HG02870 (cell line): ENCODE measurements at regions not wholly inside any gene's neighbourhood (a gene's known extent, or its start where the extent isn't known, plus 50 kb on each side); places are given as distances from the start of the nearest gene placed in this dataset.
"Not testable (repeated sequence)": the region's sequence is repeated elsewhere in the genome, so short reads cannot be mapped to it uniquely, and the experiment has no call there.

Source experiments
- ATAC-seq: cut with Tn5 transposase; IDR thresholded peaks from one replicate; pipeline ENCODE4 v1.9.1; 2021; ENCODE audit warnings: mild to moderate bottlenecking, moderate library complexity; ENCODE audit not compliant: unreplicated experiment

DNA sequence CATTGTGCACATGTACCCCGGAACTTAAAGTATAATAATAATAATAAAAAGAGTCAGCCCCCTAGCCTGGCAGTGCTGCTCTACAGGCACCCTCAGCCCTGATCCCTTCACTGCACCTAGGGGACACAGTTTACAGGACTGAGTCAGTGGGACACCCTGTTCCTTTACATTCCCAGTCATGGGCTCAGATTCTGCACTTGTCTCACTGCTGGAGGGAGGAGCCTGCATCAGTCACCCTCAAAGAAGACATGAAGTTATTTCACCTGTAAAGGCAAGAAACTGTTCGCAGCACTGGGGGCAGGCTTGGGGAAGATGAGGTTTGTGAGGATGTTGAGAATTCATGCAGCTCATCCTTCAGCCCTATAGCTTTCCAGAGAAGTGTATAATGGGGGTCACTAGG, 50.7 kb upstream of the VPREB1 start:
- no peak for ATAC-seq

DNA sequence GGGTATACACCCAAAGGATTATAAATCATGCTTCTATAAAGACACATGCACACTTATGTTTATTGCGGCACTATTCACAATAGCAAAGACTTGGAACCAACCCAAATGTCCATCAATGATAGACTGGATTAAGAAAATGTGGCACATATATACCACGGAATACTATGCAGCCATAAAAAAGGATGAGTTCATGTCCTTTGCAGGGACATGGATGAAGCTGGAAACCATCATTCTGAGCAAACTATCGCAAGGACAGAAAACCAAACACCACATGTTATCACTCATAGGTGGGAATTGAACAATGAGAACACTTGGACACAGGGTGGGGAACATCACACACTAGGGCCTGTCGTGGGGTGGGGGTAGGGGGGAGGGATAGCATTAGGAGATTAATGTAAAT, 51.1 kb upstream of the VPREB1 start:
- not testable (repeated sequence) for ATAC-seq

DNA sequence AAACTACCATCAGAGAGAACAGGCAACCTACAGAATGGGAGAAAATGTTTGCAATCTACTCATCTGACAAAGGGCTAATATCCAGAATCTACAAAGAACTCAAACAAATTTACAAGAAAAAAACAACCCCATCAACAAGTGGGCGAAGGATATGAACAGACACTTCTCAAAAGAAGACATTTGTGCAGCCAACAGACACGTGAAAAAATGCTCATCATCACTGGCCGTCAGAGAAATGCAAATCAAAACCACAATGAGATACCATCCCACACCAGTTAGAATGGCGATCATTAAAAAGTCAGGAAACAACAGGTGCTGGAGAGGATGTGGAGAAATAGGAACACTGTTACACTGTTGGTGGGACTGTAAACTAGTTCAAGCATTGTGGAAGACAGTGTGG, 51.6 kb upstream of the VPREB1 start:
- not testable (repeated sequence) for ATAC-seq

DNA sequence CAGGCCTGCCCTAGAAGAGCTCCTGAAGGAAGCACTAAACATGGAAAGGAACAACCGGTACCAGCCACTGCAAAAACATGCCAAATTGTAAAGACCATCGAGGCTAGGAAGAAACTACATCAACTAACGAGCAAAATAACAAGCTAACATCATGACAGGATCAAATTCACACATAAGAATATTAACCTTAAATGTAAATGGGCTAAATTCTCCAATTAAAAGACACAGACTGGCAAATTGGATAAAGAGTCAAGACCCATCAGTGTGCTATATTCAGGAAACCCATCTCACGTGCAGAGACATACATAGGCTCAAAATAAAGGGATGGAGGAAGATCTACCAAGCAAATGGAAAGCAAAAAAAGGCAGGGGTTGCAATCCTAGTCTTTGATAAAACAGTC, 54.8 kb upstream of the VPREB1 start:
- not testable (repeated sequence) for ATAC-seq

DNA sequence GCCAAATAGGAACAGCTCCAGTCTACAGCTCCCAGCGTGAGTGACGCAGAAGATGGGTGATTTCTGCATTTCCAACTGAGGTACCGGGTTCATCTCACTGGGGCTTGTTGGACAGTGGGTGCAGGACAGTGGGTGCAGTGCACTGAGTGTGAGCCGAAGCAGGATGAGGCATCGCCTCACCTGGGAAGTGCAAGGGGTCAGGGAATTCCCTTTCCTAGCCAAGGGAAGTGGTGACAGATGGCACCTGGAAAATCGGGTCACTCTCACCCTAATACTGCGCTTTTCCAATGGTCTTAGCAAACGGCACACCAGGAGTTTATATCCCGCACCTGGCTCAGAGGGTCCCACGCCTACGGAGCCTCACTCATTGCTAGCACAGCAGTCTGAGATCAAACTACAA, 56.7 kb upstream of the VPREB1 start:
- ATAC-seq: not testable (repeated sequence)

DNA sequence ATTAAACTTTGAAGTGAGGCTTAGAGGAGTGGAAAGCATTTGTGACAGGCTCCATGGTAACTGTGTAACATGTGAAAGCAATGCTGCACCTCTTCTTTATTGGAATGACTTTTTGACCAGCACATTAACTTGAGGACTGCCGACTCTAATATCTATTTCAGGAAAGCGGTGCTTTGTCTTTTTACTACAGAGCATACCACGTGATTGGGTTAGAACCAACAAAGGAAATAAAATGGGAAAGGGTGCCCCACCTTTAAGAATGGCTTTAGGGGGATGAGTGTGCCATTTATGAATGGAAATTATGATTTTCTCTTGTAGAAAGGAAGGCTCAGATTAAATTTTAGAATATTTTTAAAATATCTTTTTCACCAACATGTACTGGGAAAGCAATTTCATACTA, 57.3 kb upstream of the VPREB1 start:
- no peak for ATAC-seq

DNA sequence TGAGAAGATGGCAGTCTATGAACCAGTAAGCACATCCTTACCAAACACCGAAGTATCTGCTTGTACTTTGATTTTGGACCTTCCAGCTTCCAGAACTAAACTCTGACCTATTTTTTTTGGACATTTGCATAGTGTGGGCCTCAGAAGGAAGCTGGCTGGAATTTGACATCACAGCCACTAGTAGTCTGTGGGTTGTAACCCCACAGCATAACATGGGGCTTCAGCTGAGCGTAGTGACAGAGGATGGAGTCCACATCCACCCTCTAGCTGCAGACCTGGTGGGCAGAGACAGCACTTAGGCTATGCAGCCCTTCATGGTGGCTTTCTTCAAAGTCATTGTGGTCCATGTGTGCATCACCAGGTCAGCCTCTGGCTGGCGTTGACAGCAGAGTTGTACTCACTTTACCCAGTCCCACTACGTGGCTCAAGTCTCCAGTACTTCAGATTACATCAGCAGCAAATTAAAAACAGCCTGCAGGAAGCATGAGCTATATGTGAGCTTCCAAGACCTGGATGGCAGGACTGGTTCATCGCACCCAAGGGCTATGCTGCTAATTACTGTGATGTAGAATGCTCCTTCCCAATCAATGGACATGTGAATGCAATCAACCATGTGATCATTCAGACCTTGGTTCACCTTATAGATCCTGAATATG, 58.6 kb upstream of the VPREB1 start:
- no peak for ATAC-seq

DNA sequence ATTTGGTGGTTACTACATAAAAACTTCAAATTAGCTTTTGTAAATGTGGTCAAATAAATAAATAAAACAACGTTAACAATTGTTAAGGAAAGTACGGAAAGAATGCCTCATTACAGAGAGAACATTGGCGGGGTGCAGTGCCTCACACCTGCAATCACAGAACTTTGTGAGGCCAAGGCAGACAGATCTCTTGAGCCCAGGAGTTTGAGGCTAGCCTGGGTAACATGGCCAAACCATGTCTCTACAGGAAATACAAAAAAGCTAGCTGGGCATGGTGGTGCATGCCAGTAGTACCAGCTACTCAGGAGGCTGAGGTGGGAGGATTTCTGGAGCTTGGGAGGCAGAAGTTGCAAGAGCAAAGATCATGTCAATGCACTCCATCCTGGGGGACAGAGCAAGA, 59.4 kb upstream of the VPREB1 start:
- no peak for ATAC-seq

DNA sequence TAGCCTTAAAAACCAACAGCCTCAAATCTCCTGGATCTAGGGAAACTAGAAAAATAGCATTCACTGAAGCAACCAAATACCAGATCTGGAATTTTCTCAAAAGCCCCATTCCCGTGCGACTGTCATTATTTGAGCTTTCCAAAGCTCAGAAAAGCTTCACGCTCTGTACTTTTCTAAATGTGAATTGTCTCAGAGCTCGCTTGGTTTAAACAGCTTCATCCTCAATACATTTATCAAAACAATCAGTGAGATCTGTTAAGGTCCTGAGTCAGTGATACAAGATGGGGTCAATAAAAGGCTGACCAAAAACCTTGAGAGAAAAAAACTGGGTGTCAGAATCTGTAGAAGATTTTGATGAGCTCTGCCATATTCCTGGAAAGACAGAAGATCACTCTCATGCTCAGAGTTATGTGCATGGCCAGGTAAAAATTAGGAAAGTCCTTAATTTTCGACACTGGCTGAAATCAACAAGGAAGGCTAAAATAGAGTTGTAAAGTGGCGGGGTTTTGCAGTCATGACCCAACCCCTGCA, 60.2 kb upstream of the VPREB1 start:
- ATAC-seq: no peak

DNA sequence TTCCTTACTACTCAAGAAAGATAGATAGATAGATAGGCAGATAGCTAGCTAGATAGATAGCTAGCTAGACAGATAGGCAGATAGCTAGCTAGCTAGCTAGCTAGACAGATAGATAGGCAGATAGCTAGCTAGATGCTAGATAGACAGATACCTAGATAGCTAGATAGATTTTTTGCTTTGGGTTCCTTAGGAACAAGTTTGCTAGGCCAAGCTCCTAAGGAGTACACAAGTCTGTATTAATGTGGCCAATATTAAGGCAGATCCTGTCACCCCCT, 61.7 kb upstream of the VPREB1 start:
- no peak for ATAC-seq

DNA sequence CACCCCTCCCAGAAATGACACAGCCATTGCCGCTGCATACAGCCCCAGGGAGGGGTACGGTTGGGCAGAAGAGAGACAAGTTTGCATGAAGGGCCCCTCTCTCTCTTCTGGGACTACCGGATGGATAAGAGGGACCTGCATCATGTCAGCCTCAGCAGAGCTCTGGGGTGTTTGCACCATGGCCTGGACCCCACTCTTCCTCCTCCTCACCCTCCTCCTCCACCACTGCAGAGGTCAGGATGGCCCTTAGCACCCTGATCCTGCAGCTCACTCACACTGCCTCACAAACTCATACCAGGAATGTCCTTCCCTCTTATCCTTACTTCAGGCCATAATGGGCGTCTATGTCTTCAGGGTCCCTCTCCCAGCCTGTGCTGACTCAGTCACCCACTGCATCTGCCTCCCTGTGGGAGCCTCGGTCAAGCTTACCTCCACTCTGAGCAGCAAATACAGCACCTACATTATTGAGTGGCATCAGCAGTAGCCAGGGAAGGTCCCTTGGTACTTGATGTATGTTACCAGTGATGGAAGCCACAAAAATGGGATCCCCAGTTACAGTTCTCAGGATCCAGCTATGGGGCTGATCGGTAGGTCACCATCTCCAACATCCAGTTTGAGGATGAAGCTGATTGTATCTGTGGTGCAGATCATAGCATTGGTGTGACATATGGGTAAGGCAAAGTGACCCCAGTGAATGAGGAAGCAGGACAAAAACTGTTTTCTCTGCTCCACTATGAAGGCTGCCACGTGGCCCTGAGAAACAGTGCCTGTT, 62.2 kb upstream of the VPREB1 start:
- no peak for ATAC-seq

DNA sequence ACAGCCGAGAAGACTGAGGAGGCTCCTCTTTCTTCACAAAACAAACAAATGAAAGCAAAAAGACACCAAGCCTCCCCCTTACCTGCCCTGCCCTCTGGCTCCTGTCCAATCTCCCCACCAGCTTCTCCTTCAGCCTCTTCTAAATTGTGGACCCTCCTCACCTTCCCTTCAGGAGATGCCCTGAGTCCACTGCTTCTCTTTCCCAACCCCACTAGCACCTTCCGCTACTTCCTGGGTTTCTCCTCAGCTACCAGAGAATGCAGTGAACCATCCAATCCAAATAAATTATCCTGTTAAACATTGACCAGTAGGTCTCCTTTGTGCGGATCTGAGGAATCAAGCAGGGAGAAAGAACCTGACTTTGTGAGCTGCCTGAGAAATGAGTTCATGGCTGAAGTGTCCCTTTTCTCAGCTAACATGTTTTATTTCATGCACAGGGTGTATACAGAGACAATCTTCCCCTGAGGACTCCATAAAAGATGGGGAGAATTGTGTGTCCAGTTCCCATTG, 63.2 kb upstream of the VPREB1 start:
- no peak for ATAC-seq

DNA sequence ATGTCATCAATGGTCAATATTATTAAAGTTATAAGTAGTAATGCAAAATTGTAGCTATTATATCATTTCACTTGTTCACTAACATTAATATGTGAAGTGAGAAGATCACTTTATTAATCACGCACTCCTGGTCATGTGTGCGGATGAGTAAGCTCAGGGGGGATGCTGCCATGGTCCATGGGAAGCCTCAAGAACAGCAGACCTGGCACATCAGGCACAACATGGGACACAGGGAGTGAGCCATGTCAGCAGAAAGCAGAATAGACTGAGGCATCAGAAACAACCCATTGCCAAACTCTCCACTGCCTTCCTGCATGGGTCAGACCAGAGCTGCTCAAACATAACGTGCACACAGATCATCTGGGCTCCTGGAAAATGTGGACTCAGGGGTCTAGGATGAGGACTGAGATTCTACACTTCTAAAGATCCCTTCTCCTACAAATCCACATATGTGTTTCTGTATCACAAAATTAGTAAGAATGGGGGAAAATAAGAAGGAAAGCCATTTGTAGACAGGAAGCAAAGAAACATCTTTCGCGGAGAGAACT, 63.8 kb upstream of the VPREB1 start:
- ATAC-seq: no peak

DNA sequence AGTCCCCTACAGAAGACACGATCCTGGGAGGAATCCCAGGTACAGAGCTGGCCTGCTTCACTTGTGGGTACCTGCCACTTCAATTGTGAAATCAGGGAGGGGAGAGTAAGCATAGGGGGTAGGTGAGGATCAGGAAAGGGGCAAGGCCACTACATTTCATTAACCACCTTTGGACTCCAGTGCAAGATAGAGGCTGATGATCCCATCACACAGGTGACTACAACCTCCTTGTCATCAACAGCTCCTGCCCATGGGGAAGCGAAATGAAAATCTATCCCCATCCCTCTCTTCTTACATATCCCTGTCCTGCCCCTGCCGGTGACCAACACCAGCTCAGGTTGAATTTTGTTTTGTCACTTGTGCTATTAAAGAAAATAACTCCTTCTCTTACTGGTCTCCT, 64.7 kb upstream of the VPREB1 start:
- ATAC-seq: no peak

DNA sequence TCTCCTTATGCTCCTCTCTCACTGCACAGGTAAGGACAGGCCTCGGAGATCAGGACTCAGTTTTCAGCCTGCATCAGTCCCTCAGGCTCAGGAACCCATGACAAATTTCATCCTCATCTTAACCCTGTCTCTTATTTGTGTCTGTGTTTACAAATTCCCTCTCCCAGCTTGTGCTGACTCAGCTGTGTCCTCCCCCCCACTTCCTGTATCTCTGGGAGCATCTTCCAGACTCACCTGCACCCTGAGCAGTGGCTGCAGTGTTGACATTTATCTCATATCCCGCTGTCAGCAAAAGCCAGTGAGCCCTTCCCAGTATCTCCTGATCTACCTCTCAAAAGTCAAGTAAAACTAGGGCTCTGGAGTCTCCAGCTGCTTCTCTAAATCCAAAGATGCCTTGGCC, 65.6 kb upstream of the VPREB1 start:
- no peak for ATAC-seq

DNA sequence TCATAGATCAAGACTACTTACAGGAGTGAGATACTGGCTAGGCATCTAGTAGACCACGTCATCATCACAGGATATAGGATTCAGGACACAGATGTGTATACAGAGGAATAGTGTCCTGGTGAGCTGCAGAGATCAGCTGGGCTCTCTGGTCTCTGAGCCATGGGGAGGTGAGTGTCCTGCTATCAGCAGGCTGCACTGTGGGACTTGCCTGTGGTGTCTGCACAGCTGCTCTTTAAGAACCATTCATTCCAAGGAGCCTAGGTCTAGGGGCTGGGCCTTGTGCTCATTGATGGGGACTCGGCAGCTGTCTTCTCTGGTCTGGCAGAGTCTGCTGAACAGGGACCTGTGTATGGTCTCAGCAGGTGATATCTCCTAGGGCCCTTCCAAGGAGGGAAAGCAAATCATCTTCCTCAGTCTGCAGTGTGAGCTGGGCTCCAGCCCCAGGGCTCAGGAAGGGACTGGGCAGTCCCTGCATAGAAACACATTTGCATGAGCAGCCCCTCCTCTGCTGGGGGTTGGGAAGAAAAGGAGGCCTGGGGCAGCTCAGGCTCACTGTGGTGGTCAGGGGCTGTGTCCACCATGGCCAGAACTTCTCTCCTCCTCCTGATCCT, 66.1 kb upstream of the VPREB1 start:
- no peak for ATAC-seq

DNA sequence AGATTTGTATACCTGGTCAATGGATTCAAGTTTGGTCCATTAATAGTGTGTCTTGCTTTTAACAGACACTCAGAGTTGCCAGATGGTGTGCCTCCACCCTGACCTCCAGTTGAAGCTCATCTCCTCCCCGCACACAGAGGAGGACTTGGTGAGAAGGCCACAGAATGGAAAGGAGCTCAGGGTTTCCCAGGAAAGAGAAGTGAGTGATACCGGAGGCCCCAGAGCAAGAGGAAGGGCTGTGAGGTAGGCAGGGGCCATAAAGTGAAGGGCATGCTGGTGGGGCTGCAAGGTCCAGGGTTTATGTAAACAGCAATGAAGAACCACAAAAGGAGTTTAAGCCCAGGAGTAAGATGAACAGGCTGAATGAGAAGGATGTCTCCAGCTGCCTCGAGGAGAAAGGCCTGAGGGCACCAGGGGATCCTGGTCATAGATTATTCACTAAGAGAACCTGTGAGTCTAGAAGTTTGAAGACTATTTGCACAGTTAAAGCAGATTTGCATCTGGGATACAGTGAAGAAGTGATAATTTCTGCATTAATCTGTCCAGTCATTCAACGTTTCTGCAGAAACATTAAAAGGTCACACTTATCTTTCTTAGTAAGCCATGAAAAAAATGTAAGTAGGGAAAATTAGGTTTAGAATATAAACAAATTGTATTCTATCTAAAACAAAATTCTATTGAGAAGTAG, 67.5 kb upstream of the VPREB1 start:
- no peak for ATAC-seq

DNA sequence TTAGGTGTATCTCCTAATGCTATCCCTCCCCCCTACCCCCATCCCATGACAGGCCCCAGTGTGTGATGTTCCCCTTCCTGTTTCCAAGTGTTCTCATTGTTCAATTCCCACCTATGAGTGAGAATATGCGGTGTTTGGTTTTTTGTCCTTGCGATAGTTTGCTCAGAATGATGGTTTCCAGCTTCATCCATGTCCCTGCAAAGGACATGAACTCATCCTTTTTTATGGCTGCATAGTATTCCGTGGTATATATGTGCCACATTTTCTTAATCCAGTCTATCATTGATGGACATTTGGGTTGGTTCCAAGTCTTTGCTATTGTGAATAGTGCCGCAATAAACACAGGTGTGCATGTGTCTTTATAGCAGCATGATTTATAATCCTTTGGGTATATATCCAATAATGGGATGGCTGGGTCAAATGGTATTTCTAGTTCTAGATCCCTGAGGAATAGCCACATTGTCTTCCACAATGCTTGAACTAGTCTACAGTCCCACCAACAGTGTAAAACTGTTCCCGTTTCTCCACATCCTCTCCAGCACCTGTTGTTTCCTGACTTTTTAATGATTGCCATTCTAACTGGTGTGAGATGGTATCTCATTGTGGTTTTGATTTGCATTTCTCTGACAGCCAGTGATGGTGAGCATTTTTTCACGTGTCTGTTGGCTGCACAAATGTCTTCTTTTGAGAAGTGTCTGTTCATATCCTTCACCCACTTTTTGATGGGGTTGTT, 71.5 kb upstream of the VPREB1 start:
- not testable (repeated sequence) for ATAC-seq

DNA sequence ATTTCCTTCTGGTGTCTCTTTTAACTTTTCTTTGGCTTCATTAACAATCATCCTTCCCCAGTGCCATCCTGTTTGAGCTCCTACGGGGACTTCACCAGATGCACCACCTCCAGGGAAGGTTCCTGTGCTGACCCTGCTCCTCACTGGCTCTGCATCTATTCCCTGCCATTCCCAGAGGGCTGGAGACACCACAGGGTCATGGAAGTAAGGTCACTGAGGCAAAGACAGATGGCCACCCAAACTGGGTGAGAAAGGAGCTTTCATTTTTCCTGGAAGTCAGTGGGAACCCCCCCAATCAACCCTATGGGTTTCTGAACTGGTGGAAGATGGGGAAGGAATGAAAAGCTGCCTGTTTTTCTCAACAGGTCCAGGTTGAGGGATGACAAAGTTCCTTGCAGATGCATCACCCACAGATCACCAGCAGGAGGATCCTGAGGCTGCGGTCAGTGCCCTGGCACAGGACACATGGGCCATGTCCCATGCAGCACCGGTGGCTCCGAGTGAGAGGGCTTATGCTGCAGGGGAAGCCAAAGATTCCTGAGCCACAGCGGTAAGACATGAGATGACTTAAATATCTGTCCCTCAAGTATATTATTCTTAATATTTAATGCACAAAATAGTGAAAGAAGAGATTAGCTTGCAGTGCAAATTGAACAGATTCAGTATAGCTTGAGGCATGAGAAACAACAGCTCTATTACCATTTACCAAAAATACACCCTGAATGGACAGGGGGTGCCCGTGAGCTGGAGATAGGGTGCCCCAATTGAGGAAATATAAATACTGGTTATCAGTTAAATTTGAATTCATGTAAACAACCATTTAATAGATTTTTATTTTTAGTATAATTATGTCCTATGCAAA, 73.0 kb upstream of the VPREB1 start:
- no peak for ATAC-seq

DNA sequence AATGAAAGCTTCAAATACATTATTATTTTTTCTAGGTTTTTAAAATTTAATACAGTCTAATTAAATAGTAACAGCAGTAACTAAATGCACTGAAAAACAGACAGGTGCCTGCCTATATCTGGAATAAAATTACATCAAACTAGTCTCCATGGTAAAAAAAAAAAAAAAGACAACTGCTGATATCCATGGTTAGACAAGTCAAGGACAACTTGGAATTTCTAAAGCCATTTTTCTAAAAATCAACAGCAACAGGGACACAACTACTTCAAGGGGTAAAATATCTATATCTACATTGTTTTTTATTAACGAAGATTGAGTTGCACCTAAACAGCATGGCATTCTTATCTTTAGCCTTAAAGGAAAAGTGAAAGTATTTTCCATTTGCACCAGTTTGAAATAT, 74.7 kb upstream of the VPREB1 start:
- no peak for ATAC-seq
